ENCODE measurements at regions not wholly inside any gene's neighbourhood (a gene's known extent, or its start where the extent isn't known, plus 50 kb on each side); places are given as distances from the start of the nearest gene placed in this dataset.

DNA sequence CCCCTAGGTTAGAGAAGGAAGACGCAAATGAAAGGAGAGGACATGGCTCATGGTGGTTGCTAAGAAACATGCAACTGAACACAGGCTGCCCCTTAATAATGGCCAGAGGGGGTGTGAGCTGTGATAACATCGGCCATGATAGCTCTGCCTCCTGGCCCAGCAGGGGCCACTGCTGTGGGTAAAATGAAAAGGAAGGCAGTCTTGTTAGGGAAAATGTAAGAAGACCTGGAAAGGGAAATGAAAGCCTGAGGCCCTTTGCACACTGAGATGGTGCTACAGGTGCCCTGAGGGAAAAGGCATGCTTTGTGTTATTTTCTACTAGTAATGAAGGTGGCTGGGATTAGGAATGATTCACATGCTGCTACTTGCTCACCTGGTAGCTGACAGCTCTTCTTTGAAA, 123.6 kb upstream of the MID1 start:
- H3K4me2 ChIP-seq (ENCODE audit: low read depth, low read length): no peak overlapping the region
- no peak for TF ChIP-seq EZH2 (optimal IDR thresholded peaks at IDR 0.05; ENCODE audit: low read depth, low read length)
- no peak for TF ChIP-seq CTCF (IDR thresholded peaks at IDR 0.05; ENCODE audit: low read length)
- TF ChIP-seq EZH2phosphoT487 (IDR thresholded peaks at IDR 0.05; ENCODE audit: low read length): no peak
- no peak overlapping the region for H3K4me3 ChIP-seq (ENCODE audit: low read length)
- no peaks in the 10 kb centered on the region for H3K9me3 ChIP-seq (replicated peaks; ENCODE audit: insufficient read depth, low read length)
- H3F3A ChIP-seq (ENCODE audit: insufficient read depth, low read length): no peaks in the 10 kb centered on the region
- H3K36me3 ChIP-seq (replicated peaks; ENCODE audit: insufficient read depth, low read length): no peaks in the 10 kb centered on the region
- no peak overlapping the region for H2AFZ ChIP-seq (ENCODE audit: low read length)
- H4K20me1 ChIP-seq (ENCODE audit: insufficient read depth, low read length): no peaks in the 10 kb centered on the region
- no peak overlapping the region for H3K27ac ChIP-seq (ENCODE audit: low read length)
- no peaks in the 10 kb centered on the region for H3K27me3 ChIP-seq (replicated peaks; ENCODE audit: insufficient read depth, low read length)
- DNase-seq: no peak
- no peaks in the 10 kb centered on the region for H3K9me2 ChIP-seq (replicated peaks; ENCODE audit: insufficient read depth, low read length)
- H3K79me2 ChIP-seq (ENCODE audit: low read length): no peaks in the 10 kb centered on the region
- H3K4me1 ChIP-seq (ENCODE audit: low read length): no peaks in the 10 kb centered on the region
- H3K9ac ChIP-seq (ENCODE audit: low read length): no peak overlapping the region

GRCh38 chrX:10747975-10748374, 127.6 kb upstream of the MID1 start:
- TF ChIP-seq EZH2 (optimal IDR thresholded peaks at IDR 0.05; ENCODE audit: low read depth, low read length) (no peak), CTCF (IDR thresholded peaks at IDR 0.05; ENCODE audit: low read length) (no peak), EZH2phosphoT487 (IDR thresholded peaks at IDR 0.05; ENCODE audit: low read length) (no peak)
- no peak overlapping the region for H3K4me3 ChIP-seq (ENCODE audit: low read length)
- no peaks in the 10 kb centered on the region for H3F3A ChIP-seq (ENCODE audit: insufficient read depth, low read length)
- no peak overlapping the region for H3K9ac ChIP-seq (ENCODE audit: low read length)
- no peak for DNase-seq
- H3K27me3 ChIP-seq (replicated peaks; ENCODE audit: insufficient read depth, low read length): no peaks in the 10 kb centered on the region
- H3K9me2 ChIP-seq (replicated peaks; ENCODE audit: insufficient read depth, low read length): no peaks in the 10 kb centered on the region
- H2AFZ ChIP-seq (ENCODE audit: low read length): no peak overlapping the region
- H3K79me2 ChIP-seq (ENCODE audit: low read length): no peaks in the 10 kb centered on the region
- no peaks in the 10 kb centered on the region for H3K36me3 ChIP-seq (replicated peaks; ENCODE audit: insufficient read depth, low read length)
- H3K9me3 ChIP-seq (replicated peaks; ENCODE audit: insufficient read depth, low read length): no peaks in the 10 kb centered on the region
- H4K20me1 ChIP-seq (ENCODE audit: insufficient read depth, low read length): no peaks in the 10 kb centered on the region
- no peak overlapping the region for H3K27ac ChIP-seq (ENCODE audit: low read length)
- H3K4me2 ChIP-seq (ENCODE audit: low read depth, low read length): no peak overlapping the region
- no peaks in the 10 kb centered on the region for H3K4me1 ChIP-seq (ENCODE audit: low read length)

DNA sequence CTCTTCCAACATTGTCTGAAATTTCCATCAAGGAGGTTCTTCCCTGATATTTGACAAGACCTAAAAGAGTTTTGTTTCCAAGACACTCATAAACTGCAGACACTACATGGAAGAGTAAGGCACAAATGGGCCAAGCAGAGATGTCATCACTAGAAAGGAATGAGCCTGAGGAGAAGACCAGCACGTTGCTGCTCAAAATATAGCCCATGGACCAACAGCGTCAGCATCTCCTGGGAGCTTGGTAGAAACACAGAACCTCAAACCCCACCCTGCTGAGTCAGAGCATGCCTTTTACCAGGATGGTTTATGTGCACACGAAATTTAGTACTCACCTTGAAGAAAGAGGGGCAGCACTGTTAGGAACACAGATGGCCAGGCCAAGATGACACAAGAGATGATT, 128.7 kb upstream of the MID1 start:
- no peaks in the 10 kb centered on the region for H3K36me3 ChIP-seq (replicated peaks; ENCODE audit: insufficient read depth, low read length)

More for the DNA sequence above, 128.7 kb upstream of the MID1 start:
- no peaks in the 10 kb centered on the region for H3F3A ChIP-seq (ENCODE audit: insufficient read depth, low read length)
- H3K4me1 ChIP-seq (ENCODE audit: low read length): no peaks in the 10 kb centered on the region
- no peak overlapping the region for H3K27ac ChIP-seq (ENCODE audit: low read length)
- no peaks in the 10 kb centered on the region for H4K20me1 ChIP-seq (ENCODE audit: insufficient read depth, low read length)
- TF ChIP-seq EZH2phosphoT487 (IDR thresholded peaks at IDR 0.05; ENCODE audit: low read length): no peak
- TF ChIP-seq CTCF (IDR thresholded peaks at IDR 0.05; ENCODE audit: low read length): no peak
- H3K4me3 ChIP-seq (ENCODE audit: low read length): no peak overlapping the region
- H3K9me3 ChIP-seq (replicated peaks; ENCODE audit: insufficient read depth, low read length): no peaks in the 10 kb centered on the region
- H3K79me2 ChIP-seq (ENCODE audit: low read length): no peaks in the 10 kb centered on the region
- H3K4me2 ChIP-seq (ENCODE audit: low read depth, low read length): no peak overlapping the region
- no peak for DNase-seq
- H3K9me2 ChIP-seq (replicated peaks; ENCODE audit: insufficient read depth, low read length): no peaks in the 10 kb centered on the region
- no peaks in the 10 kb centered on the region for H3K27me3 ChIP-seq (replicated peaks; ENCODE audit: insufficient read depth, low read length)
- H3K9ac ChIP-seq (ENCODE audit: low read length): no peak overlapping the region
- no peak overlapping the region for H2AFZ ChIP-seq (ENCODE audit: low read length)
